Hematopoietic multipotent progenitor cell treated with erythropoietin and hydrocortisone succinate and interleukin-3 and kit ligand, for 17 days (in vitro differentiated cells): ENCODE measurements at regions not wholly inside any gene's neighbourhood (a gene's known extent, or its start where the extent isn't known, plus 50 kb on each side); places are given as distances from the start of the nearest gene placed in this dataset.
"Not testable (repeated sequence)": the region's sequence is repeated elsewhere in the genome, so short reads cannot be mapped to it uniquely, and the experiment has no call there.

Experiments used
- DNase-seq: peaks from one replicate; pipeline ENCODE4 v3.0.0-alpha.2; 2015; ENCODE audit warnings: low spot score

- no peak for DNase-seq
These were observed 215.3 kb upstream of the TTC29 start for GRCh38 chr4:147160908-147161513.

- DNase-seq = no peak
These were observed 217.6 kb upstream of the TTC29 start for GRCh38 chr4:147163311-147163710.

- not testable (repeated sequence) for DNase-seq
These were observed 222.5 kb upstream of the TTC29 start for GRCh38 chr4:147168200-147168599.

GRCh38 chr4:147173322-147173721 is 227.7 kb upstream of the TTC29 start:
- no peak for DNase-seq

GRCh38 chr4:147173797-147174432 is 228.3 kb upstream of the TTC29 start:
- DNase-seq = no peak

- DNase-seq = no peak
These were observed 228.9 kb upstream of the TTC29 start for GRCh38 chr4:147174591-147174990.

GRCh38 chr4:147175460-147176025 is 229.9 kb upstream of the TTC29 start:
- DNase-seq = no peak

- no peak for DNase-seq
These were observed 236.4 kb upstream of the TTC29 start for GRCh38 chr4:147182041-147182440.

- DNase-seq = no peak
These were observed 247.0 kb upstream of the TTC29 start for GRCh38 chr4:147192679-147193078.

GRCh38 chr4:147194114-147194513 is 248.4 kb upstream of the TTC29 start:
- DNase-seq = no peak

- DNase-seq = no peak
These were observed 248.9 kb upstream of the TTC29 start for GRCh38 chr4:147194604-147195003.

- no peak for DNase-seq
These were observed 249.7 kb upstream of the TTC29 start for GRCh38 chr4:147195386-147195785.

- DNase-seq = no peak
These were observed 252.9 kb upstream of the TTC29 start for GRCh38 chr4:147198411-147199051.

- DNase-seq = no peak
These were observed 255.4 kb upstream of the TTC29 start for GRCh38 chr4:147201016-147201415.

- DNase-seq = no peak
These were observed 261.1 kb upstream of the TTC29 start for GRCh38 chr4:147206807-147207206.

GRCh38 chr4:147207911-147208310 is 262.2 kb upstream of the TTC29 start:
- no peak for DNase-seq

- no peak for DNase-seq
These were observed 263.2 kb upstream of the EDNRA start for GRCh38 chr4:147217655-147218054.

- DNase-seq = no peak
These were observed 261.8 kb upstream of the EDNRA start for GRCh38 chr4:147219145-147219544.

GRCh38 chr4:147220833-147221232 is 260.1 kb upstream of the EDNRA start:
- no peak for DNase-seq

- DNase-seq = no peak
These were observed 258.0 kb upstream of the EDNRA start for GRCh38 chr4:147222906-147223305.

GRCh38 chr4:147223576-147223975 is 257.3 kb upstream of the EDNRA start:
- no peak for DNase-seq

GRCh38 chr4:147236806-147237205 is 244.1 kb upstream of the EDNRA start:
- DNase-seq = no peak

- no peak for DNase-seq
These were observed 236.1 kb upstream of the EDNRA start for GRCh38 chr4:147244786-147245185.
